ENCODE measurements at regions not wholly inside any gene's neighbourhood (a gene's known extent, or its start where the extent isn't known, plus 50 kb on each side); places are given as distances from the start of the nearest gene placed in this dataset.

DNA sequence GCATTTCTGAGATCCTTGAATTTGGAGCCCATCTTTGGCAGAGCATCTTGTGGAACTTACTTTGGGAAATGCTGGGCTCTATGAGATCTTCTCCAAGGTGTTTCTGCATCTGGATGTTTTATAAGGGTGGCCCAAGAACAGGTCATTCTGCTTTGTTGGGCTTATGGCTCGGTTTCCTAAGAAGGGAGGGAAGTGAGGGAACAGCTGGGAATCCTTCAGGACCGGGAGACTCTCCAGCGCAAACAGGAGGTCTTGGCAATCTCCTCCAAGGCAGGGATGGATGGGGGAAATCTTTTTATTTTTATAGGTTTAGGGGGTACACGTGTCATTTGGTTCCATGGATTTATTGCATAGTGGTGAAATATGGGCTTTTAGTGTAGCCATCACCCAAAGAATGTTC, 54.7 kb downstream of the IRX3 start (continued):
- TF ChIP-seq, protein P1, sequence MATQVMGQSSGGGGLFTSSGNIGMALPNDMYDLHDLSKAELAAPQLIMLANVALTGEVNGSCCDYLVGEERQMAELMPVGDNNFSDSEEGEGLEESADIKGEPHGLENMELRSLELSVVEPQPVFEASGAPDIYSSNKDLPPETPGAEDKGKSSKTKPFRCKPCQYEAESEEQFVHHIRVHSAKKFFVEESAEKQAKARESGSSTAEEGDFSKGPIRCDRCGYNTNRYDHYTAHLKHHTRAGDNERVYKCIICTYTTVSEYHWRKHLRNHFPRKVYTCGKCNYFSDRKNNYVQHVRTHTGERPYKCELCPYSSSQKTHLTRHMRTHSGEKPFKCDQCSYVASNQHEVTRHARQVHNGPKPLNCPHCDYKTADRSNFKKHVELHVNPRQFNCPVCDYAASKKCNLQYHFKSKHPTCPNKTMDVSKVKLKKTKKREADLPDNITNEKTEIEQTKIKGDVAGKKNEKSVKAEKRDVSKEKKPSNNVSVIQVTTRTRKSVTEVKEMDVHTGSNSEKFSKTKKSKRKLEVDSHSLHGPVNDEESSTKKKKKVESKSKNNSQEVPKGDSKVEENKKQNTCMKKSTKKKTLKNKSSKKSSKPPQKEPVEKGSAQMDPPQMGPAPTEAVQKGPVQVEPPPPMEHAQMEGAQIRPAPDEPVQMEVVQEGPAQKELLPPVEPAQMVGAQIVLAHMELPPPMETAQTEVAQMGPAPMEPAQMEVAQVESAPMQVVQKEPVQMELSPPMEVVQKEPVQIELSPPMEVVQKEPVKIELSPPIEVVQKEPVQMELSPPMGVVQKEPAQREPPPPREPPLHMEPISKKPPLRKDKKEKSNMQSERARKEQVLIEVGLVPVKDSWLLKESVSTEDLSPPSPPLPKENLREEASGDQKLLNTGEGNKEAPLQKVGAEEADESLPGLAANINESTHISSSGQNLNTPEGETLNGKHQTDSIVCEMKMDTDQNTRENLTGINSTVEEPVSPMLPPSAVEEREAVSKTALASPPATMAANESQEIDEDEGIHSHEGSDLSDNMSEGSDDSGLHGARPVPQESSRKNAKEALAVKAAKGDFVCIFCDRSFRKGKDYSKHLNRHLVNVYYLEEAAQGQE (IDR thresholded peaks at IDR 0.05; ENCODE audit: borderline replicate concordance in 1 of 2, low read depth in 1 of 2, low read length in 2 of 2) = no peak

DNA sequence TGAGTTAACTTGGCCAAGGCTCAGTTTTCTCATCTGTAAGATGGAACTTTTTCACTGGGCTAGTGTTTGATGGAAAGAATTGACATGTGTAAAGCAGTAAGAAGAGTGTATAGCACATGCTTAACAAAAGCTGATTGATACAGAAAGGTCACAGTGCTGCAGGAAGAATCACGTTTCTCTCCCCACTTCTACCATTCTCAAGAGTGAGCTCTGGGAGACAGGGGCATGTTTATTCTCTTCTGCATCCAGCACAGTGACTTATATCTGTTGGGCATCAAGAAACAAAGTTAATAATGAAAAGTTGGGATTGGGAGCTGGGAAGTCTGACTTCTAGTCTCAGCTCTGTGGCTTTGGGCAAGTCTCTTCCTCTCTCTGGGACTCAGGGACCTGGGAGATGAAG, 55.3 kb downstream of the IRX3 start:
- Histone ChIP-seq H4K20me1 (ENCODE audit: insufficient read depth, low read length) (no peaks in the 10 kb centered on the region), H3K4me2 (ENCODE audit: low read depth, low read length) (no peak overlapping the region), H3K9me3 (ENCODE audit: low read length) (no peaks in the 10 kb centered on the region), H3K36me3 (replicated peaks in 1 of 2; ENCODE audit: control insufficient read depth in 1 of 2, insufficient read depth in 2 of 2, low read length in 2 of 2) (no peaks in the 10 kb centered on the region), H3K4me1 (ENCODE audit: insufficient read depth, low read length) (no peaks in the 10 kb centered on the region), H3K4me3 (replicated peaks in 1 of 3; ENCODE audit: insufficient read depth in 1 of 3, low read depth in 2 of 3, low read length in 3 of 3) (no peak overlapping the region), H3K79me2 (ENCODE audit: insufficient read depth, low read length) (no peaks in the 10 kb centered on the region), H2AFZ (ENCODE audit: low read length) (no peak overlapping the region), H3K9ac (ENCODE audit: insufficient read depth, low read depth, low read length) (no peak overlapping the region), H3K27ac (ENCODE audit: extremely low read length, insufficient read depth, low read length) (no peak overlapping the region), H3K27me3 (ENCODE audit: control insufficient read depth in 1 of 2, insufficient read depth in 2 of 2, low read length in 2 of 2) (peaks cover 0 to 1% of the 10 kb centered on the region in 2 experiments; a peak in 1 of 5 replicates)
- DNase-seq (ENCODE audit: low spot score) = no peak
- CTCF ChIA-PET (ENCODE audit: low intra/inter-chr PET ratio, low total read pairs) = no interaction called here
- no peak for FAIRE-seq
- TF ChIP-seq ZNF629 (CRISPR knock-in tag; conservative IDR thresholded peaks at IDR 0.05) (peak; percentile 75), THAP11 (CRISPR knock-in tag; IDR thresholded peaks at IDR 0.05) (no peak)
- intact Hi-C loops (cut with micrococcal nuclease; ENCODE audit: unreplicated experiment) (no loop called here), in situ Hi-C loops (cut with HindIII; ENCODE audit: extremely low pct_ligation_motif_present, low pct_unique_long_range_greater_than_20kb) (no loop called here)
- ATAC-seq = no peak
- BruUV-seq (replicated peaks) = no TSS peak
- 0% methylated on average over 1 of the region's 1 CpG for WGBS (ENCODE audit: low lambda C conversion rate)
- POLR2A ChIA-PET = no interaction called here

DNA sequence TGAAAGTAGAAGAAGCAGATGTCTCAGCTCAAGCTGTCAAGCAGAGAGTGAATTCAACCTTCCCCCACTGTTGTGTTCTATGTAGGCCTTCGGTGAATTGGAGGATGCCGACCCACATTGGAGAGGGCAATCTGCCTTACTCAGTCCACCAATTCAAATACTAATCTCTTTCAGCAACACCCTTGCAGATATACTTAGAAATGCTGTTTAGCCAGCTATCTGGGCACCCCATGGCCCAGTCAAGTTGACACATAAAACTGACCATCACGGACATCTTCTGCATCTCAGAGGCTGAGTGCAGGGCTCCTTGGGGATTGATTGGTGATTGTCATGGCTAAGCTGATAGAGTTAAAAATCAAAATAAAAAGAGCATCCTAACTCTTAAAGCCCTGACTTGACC, 58.3 kb downstream of the IRX3 start:
- FAIRE-seq (no peak), ATAC-seq (no peak), DNase-seq (ENCODE audit: low spot score) (no peak)
- H3K36me3 ChIP-seq (replicated peaks in 1 of 2; ENCODE audit: control insufficient read depth in 1 of 2, insufficient read depth in 2 of 2, low read length in 2 of 2) = no peaks in the 10 kb centered on the region
- CTCF ChIA-PET (ENCODE audit: low intra/inter-chr PET ratio, low total read pairs) = no interaction called here
- no peak overlapping the region for H3K9ac ChIP-seq (ENCODE audit: insufficient read depth, low read depth, low read length)
- 90% methylated on average over 3 of the region's 3 CpGs for WGBS (ENCODE audit: low lambda C conversion rate)
- TF ChIP-seq, protein P2, sequence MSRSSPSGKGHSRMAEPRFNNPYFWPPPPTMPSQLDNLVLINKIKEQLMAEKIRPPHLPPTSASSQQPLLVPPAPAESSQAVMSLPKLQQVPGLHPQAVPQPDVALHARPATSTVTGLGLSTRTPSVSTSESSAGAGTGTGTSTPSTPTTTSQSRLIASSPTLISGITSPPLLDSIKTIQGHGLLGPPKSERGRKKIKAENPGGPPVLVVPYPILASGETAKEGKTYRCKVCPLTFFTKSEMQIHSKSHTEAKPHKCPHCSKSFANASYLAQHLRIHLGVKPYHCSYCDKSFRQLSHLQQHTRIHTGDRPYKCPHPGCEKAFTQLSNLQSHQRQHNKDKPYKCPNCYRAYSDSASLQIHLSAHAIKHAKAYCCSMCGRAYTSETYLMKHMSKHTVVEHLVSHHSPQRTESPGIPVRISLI (CRISPR knock-in tag; IDR thresholded peaks at IDR 0.05; ENCODE audit: borderline replicate concordance) = no peak
- TF ChIP-seq POLR2AphosphoS5 (IDR thresholded peaks at IDR 0.05; ENCODE audit: low read depth, low read length) = no peak
- no peak for TF ChIP-seq RBM39 (IDR thresholded peaks at IDR 0.05; ENCODE audit: low read depth, low read length, poor library complexity, severe bottlenecking)
- no peak for TF ChIP-seq KLF13 (CRISPR knock-in tag; IDR thresholded peaks at IDR 0.05)
- TF ChIP-seq, protein P3, sequence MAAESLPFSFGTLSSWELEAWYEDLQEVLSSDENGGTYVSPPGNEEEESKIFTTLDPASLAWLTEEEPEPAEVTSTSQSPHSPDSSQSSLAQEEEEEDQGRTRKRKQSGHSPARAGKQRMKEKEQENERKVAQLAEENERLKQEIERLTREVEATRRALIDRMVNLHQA (CRISPR knock-in tag; IDR thresholded peaks at IDR 0.05) = no peak
- no peak for TF ChIP-seq ZNF839 (CRISPR knock-in tag; IDR thresholded peaks at IDR 0.05; ENCODE audit: borderline replicate concordance)
- no peak for TF ChIP-seq HNRNPL (IDR thresholded peaks at IDR 0.05; ENCODE audit: low read depth, low read length)
- TF ChIP-seq ZNF337 (CRISPR knock-in tag; IDR thresholded peaks at IDR 0.05; ENCODE audit: borderline replicate concordance, low read depth) = no peak
- H3K4me3 ChIP-seq (replicated peaks in 1 of 3; ENCODE audit: insufficient read depth in 1 of 3, low read depth in 2 of 3, low read length in 3 of 3) = no peak overlapping the region
- no peak overlapping the region for H3K27ac ChIP-seq (ENCODE audit: extremely low read length, insufficient read depth, low read length)
- no peaks in the 10 kb centered on the region for H3K9me3 ChIP-seq (ENCODE audit: low read length)
- in situ Hi-C loops (cut with HindIII; ENCODE audit: extremely low pct_ligation_motif_present, low pct_unique_long_range_greater_than_20kb) (no loop called here), intact Hi-C loops (cut with micrococcal nuclease; ENCODE audit: unreplicated experiment) (no loop called here)
- no peaks in the 10 kb centered on the region for H3K79me2 ChIP-seq (ENCODE audit: insufficient read depth, low read length)
- no peaks in the 10 kb centered on the region for H4K20me1 ChIP-seq (ENCODE audit: insufficient read depth, low read length)
- H3K4me1 ChIP-seq (ENCODE audit: insufficient read depth, low read length) = no peaks in the 10 kb centered on the region
- no TSS peak for BruUV-seq (replicated peaks)
- no peak overlapping the region for H2AFZ ChIP-seq (ENCODE audit: low read length)
- H3K27me3 ChIP-seq (ENCODE audit: control insufficient read depth in 1 of 2, insufficient read depth in 2 of 2, low read length in 2 of 2) = no peaks in the 10 kb centered on the region
- H3K4me2 ChIP-seq (ENCODE audit: low read depth, low read length) = no peak overlapping the region
- POLR2A ChIA-PET = no interaction called here
